Vagina (tissue), 2 donors: ENCODE measurements at regions not wholly inside any gene's neighbourhood (a gene's known extent, or its start where the extent isn't known, plus 50 kb on each side); places are given as distances from the start of the nearest gene placed in this dataset.

Source experiments
- CTCF ChIP-seq, 3 experiments: fragments of 450-650 bp in 2 of 3; fragments of 200-600 bp in 1 of 3; sonication (generic) in 1 of 3; IDR thresholded peaks; one replicate each; pipeline ENCODE4 v1.5.1; 2017 to 2019; ENCODE audit warnings: antibody characterized with exemption in 3 of 3, mild to moderate bottlenecking in 2 of 3, moderate library complexity in 2 of 3
- POLR2A ChIP-seq, 2 donors: fragments of 450-650 bp; IDR thresholded peaks; one replicate each; pipeline ENCODE4 v1.6.1; 2017; ENCODE audit warnings: antibody characterized with exemption in 2 of 2, mild to moderate bottlenecking in 2 of 2, moderate library complexity in 2 of 2
- POLR2AphosphoS5 ChIP-seq, 2 donors: sonication (generic); formaldehyde crosslinking; IDR thresholded peaks; one replicate each; pipeline ENCODE4 v1.9.0; 2017; ENCODE audit warnings: antibody characterized with exemption in 2 of 2, mild to moderate bottlenecking in 2 of 2, low read depth in 1 of 2; ENCODE audit not compliant: insufficient read depth in 1 of 2

- TF ChIP-seq CTCF (IDR thresholded peaks at IDR 0.05) (no peak), POLR2AphosphoS5 (IDR thresholded peaks at IDR 0.05; ENCODE audit: insufficient read depth in 1 of 2, low read depth in 1 of 2) (no peak), POLR2A (IDR thresholded peaks at IDR 0.05) (no peak)
Observed at GRCh38 chr7:67990716-67991115, 994.1 kb downstream of the TYW1 start.
